Ovary (tissue), 3 donors: ENCODE measurements at regions not wholly inside any gene's neighbourhood (a gene's known extent, or its start where the extent isn't known, plus 50 kb on each side); places are given as distances from the start of the nearest gene placed in this dataset.

Experiments
- CTCF ChIP-seq, 3 donors: fragments of 450-650 bp in 2 of 3; fragments of 200-600 bp in 1 of 3; IDR thresholded peaks; one replicate each; pipeline versions ENCODE4 v1.5.1 to v1.8.0; 2016 to 2022; ENCODE audit warnings: antibody characterized with exemption in 3 of 3, mild to moderate bottlenecking in 1 of 3
- EP300 ChIP-seq: sonication (generic); formaldehyde crosslinking; IDR thresholded peaks from one replicate; pipeline ENCODE4 v1.6.1; 2017; ENCODE audit warnings: antibody characterized with exemption
- POLR2A ChIP-seq: fragments of 450-650 bp; IDR thresholded peaks from one replicate; pipeline ENCODE4 v1.6.1; 2017; ENCODE audit warnings: antibody characterized with exemption, mild to moderate bottlenecking, moderate library complexity
- donor health status: DM: no; HTN: no; CAD: no.

GRCh38 chr14:44035707-44036106 lies 471.4 kb downstream of the FSCB start:
- no peak for TF ChIP-seq POLR2A
- no peak for TF ChIP-seq CTCF (IDR thresholded peaks at IDR 0.05)
- no peak for TF ChIP-seq EP300
